Activated CD4-positive, alpha-beta memory T cell treated with anti-CD3 and anti-CD28 coated beads for 36 hours (primary cell): ENCODE measurements at regions not wholly inside any gene's neighbourhood (a gene's known extent, or its start where the extent isn't known, plus 50 kb on each side); places are given as distances from the start of the nearest gene placed in this dataset.

Experiments used
- CTCF ChIA-PET: fragments of 350-600 bp; sonication (Branson Sonifier 250); formaldehyde crosslinking; loops from one replicate; lab custom pipeline; 2021; ENCODE audit warnings: antibody characterized with exemption, inconsistent platforms; lab: Charles Lee
- POLR2A ChIA-PET: fragments of 350-600 bp; sonication (Branson Sonifier 250); formaldehyde crosslinking; loops from one replicate; lab custom pipeline; 2021; ENCODE audit warnings: antibody characterized with exemption; lab: Charles Lee
- DNase-seq: peaks from one replicate; pipeline ENCODE4 v3.0.0-alpha.2; 2020
- H3K27ac Mint-ChIP-seq: one replicate; pipeline ENCODE4 v1.8.0; 2021; ENCODE audit warnings: mixed read lengths
- H3K27me3 Mint-ChIP-seq: one replicate; pipeline ENCODE4 v1.8.0; 2021; ENCODE audit warnings: mixed read lengths
- H3K36me3 Mint-ChIP-seq: one replicate; pipeline ENCODE4 v1.8.0; 2021; ENCODE audit warnings: mixed read lengths
- H3K4me1 Mint-ChIP-seq: one replicate; pipeline ENCODE4 v1.8.0; 2021; ENCODE audit warnings: low read depth, mixed read lengths
- H3K4me3 Mint-ChIP-seq: one replicate; pipeline ENCODE4 v1.8.0; 2021; ENCODE audit warnings: mild to moderate bottlenecking, mixed read lengths
- H3K9me3 Mint-ChIP-seq: one replicate; pipeline ENCODE4 v1.8.0; 2021; ENCODE audit warnings: mixed read lengths
- intact Hi-C: fragments of 100-400 bp; cut with micrococcal nuclease; formaldehyde crosslinking; loops from one replicate; pipeline ENCODE4 v1.15.1; 2023

GRCh38 chr3:135911110-135911509 is 54.4 kb upstream of the PPP2R3A start:
- Mint-ChIP-seq H3K4me3 (no peak overlapping the region), H3K4me1 (no peaks in the 10 kb centered on the region), H3K9me3 (no peaks in the 10 kb centered on the region), H3K36me3 (no peaks in the 10 kb centered on the region), H3K27ac (no peak overlapping the region), H3K27me3 (no peaks in the 10 kb centered on the region)
- DNase-seq = no peak
- CTCF ChIA-PET = no interaction called here
- intact Hi-C loops = no loop called here
- POLR2A ChIA-PET = no interaction called here

- H3K9me3 Mint-ChIP-seq = no peaks in the 10 kb centered on the region
- intact Hi-C loops = loop anchor here (5.0 kb wide), 1 partner anchor 127 kb away; no protein-coding TSS in a partner anchor
- H3K27me3 Mint-ChIP-seq = peaks cover 3% of the 10 kb centered on the region
- ChIA-PET CTCF (no interaction called here), POLR2A (no interaction called here)
- H3K27ac Mint-ChIP-seq = no peak overlapping the region
- no peaks in the 10 kb centered on the region for H3K4me1 Mint-ChIP-seq
- H3K36me3 Mint-ChIP-seq = no peaks in the 10 kb centered on the region
- DNase-seq = no peak
- H3K4me3 Mint-ChIP-seq = no peak overlapping the region
These were observed 50.3 kb upstream of the PPP2R3A start for GRCh38 chr3:135915206-135915605.
